ENCODE measurements at regions not wholly inside any gene's neighbourhood (a gene's known extent, or its start where the extent isn't known, plus 50 kb on each side); places are given as distances from the start of the nearest gene placed in this dataset.

DNA sequence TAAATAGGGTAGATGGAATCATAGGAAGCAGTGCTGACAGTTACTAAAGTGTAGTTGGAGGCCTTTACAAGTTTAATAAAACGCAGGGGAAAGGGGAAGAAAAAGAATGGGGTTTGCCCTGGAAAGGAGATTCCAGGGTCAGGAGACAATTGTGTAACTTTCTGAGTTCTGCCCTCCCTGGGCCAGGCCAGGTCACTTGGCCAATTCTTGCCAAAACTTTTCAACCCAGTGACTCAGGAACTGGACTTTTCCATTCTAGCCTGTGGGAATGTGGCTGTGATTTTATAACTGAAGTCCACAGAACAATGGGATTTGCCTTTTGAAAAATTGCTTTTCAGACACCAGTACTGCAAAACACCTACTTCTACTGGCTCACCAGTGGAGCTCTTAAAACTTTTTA lies 289.8 kb upstream of the ANKRD55 start:
- DNase-seq (ENCODE audit: low read depth) = no peak
- TF ChIP-seq, protein P1, sequence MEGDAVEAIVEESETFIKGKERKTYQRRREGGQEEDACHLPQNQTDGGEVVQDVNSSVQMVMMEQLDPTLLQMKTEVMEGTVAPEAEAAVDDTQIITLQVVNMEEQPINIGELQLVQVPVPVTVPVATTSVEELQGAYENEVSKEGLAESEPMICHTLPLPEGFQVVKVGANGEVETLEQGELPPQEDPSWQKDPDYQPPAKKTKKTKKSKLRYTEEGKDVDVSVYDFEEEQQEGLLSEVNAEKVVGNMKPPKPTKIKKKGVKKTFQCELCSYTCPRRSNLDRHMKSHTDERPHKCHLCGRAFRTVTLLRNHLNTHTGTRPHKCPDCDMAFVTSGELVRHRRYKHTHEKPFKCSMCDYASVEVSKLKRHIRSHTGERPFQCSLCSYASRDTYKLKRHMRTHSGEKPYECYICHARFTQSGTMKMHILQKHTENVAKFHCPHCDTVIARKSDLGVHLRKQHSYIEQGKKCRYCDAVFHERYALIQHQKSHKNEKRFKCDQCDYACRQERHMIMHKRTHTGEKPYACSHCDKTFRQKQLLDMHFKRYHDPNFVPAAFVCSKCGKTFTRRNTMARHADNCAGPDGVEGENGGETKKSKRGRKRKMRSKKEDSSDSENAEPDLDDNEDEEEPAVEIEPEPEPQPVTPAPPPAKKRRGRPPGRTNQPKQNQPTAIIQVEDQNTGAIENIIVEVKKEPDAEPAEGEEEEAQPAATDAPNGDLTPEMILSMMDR (IDR thresholded peaks at IDR 0.05; ENCODE audit: insufficient read depth, low read depth, low read length, missing control alignments) = no peak

DNA sequence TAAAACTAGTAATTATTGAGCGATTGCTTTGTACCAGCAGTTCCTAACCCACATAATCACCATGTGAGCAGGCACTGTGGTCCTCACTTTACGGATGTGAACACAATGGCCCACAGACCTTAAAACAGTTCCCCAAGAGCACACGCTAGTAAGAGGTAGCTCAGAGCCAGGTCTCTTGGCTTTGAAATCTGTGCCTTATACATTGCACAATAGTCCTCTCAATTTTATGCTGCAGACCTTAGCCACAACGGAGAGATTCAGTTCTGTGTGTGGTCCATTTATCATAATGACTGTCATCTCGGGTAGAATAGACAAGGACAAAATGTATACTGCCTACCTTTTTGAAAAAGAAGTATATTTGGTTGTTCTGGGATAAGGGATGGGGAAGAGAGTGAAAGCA lies 289.0 kb upstream of the ANKRD55 start:
- no peak for DNase-seq (ENCODE audit: low read depth)
- TF ChIP-seq, protein P1 (IDR thresholded peaks at IDR 0.05; ENCODE audit: insufficient read depth, low read depth, low read length, missing control alignments) = no peak

More for the DNA sequence above, 289.8 kb upstream of the ANKRD55 start:
- H3K4me3 ChIP-seq (ENCODE audit: low read length) = no peak overlapping the region

DNA sequence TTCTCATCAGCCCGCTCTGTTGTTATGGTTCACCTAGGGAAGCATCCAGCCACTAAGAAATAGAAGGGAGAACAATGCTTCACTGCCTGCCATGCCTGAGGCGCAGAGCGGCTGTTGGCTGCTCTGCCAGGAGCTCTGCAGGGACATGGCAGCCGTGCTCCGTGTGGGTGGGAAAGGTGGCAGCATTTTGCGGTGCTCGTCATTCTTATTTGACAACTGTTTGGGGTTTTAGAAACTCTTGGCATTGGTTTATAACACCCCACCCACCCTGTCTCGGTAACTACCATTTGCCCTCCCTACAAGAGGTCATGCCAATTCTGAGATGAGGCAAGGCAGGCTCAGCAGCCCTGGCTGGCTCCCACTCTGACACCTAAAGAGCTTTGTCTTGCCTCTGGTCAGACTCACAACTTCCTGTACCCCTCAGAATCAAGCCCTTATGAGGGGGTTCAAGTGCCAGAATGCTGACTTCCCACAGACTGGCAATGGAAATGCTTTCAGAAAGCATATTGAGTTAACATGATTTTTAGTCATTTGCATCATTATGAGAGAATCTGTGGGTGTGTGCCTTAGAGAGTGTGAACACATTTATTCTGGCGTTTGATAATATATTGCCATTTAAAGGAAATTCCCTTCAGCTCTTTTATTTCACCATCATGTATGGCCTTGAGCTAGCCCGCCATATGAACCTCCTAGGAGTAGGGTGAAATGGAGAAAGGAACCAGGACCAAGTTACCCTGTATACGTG lies 288.0 kb upstream of the ANKRD55 start:
- no peak for DNase-seq (ENCODE audit: low read depth)
- no peak overlapping the region for H3K4me3 ChIP-seq (ENCODE audit: low read length)
- TF ChIP-seq, protein P1 (IDR thresholded peaks at IDR 0.05; ENCODE audit: insufficient read depth, low read depth, low read length, missing control alignments) = no peak

More for the DNA sequence above, 289.0 kb upstream of the ANKRD55 start:
- no peak overlapping the region for H3K4me3 ChIP-seq (ENCODE audit: low read length)

DNA sequence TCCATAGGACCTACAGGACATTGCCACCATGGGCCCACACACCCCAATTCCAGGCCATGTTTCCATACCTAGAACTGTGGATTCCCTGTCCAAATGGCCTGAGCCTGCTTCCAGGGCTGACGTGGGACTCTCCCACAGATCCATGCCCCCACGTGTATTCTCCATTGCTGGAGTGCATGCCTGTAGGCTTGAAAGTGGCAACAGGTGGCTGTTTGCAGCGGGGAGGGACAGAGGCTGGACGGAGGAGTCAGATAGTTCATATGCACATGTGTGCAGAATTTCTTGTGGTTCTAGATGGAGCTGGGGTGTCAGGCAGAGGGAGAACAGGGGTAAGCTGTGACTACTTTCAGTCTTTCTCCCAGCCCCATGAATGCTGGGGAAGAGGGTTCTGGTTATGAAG lies 285.7 kb upstream of the ANKRD55 start:
- no peak overlapping the region for H3K4me3 ChIP-seq (ENCODE audit: low read length)
- TF ChIP-seq, protein P1 (IDR thresholded peaks at IDR 0.05; ENCODE audit: insufficient read depth, low read depth, low read length, missing control alignments) = no peak
- no peak for DNase-seq (ENCODE audit: low read depth)

DNA sequence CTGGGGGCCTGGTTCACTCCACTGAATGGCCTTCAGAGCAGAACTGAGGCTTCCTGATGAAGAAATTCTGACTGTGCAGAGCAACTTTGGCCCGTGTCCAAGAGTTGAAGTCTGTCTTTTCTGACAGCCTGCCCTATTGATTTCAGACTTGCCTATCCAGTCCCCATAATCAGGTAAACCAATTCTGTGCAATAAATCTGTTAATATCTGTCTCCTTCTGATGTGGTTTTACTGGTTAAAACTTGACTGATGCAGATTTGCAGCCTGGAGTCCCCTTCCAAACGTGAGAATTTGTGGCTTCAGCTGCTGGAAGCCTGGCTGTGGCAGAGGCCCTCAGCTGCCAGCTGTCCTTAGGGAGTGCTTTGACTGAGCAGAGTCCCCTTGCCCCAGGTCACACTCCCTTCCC lies 283.9 kb upstream of the ANKRD55 start:
- TF ChIP-seq, protein P1 (IDR thresholded peaks at IDR 0.05; ENCODE audit: insufficient read depth, low read depth, low read length, missing control alignments) = no peak
- DNase-seq (ENCODE audit: low read depth) = peak; percentile 82
- H3K4me3 ChIP-seq (ENCODE audit: low read length) = no peak overlapping the region

DNA sequence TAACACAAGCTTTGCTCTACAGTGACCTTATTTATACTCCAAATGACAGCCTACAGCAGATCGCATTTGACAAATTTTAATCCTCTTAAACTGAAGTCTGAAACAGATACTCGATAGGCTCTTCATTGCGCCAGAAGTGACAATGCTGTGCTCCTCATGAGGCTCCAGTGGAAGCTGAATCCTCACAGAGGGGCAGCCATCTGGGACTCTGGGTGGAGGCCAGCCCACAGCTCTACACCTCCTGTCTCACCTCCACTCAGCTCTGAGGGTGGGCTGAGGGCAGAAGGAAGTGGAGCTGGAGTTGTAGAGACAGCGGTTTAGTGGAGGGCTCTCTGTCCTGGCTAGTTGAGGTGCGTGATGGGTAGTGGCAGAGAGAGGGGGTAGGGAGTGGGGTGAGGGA lies 283.3 kb upstream of the ANKRD55 start:
- no peak overlapping the region for H3K4me3 ChIP-seq (ENCODE audit: low read length)
- no peak for DNase-seq (ENCODE audit: low read depth)
- TF ChIP-seq, protein P1 (IDR thresholded peaks at IDR 0.05; ENCODE audit: insufficient read depth, low read depth, low read length, missing control alignments) = no peak

DNA sequence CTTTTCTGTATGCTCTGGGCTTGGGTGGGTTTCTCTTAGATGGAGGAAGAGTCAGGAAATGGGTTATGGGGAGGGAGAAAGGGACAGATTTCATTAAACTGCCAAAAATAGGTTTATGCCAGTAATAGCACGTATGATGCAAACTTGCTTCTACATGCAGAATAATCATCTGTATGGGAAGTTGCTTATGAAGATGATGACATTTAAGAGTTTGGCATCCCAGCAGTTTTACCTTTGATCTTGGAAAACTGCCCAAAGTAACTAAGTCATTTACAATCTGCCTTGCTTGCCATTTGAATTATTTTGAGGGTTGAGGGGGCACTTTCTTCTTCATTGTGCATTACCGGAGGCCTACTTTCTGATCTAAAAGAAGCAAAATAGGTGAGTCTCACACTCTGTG lies 282.9 kb upstream of the ANKRD55 start:
- TF ChIP-seq, protein P1 (IDR thresholded peaks at IDR 0.05; ENCODE audit: insufficient read depth, low read depth, low read length, missing control alignments) = no peak
- peak; percentile 76 for DNase-seq (ENCODE audit: low read depth)
- no peak overlapping the region for H3K4me3 ChIP-seq (ENCODE audit: low read length)

Measured in epithelial cell of esophagus (primary cell).